HepG2 (cell line): ENCODE measurements at regions not wholly inside any gene's neighbourhood (a gene's known extent, or its start where the extent isn't known, plus 50 kb on each side); places are given as distances from the start of the nearest gene placed in this dataset.

ENCODE experiments used
- ATAC-seq: fragments of 200-7000 bp; cut with Tn5 transposase; 3 replicates; pipeline ENCODE4 v1.9.1; 2020; ENCODE audit warnings: mild to moderate bottlenecking, moderate library complexity
- BruUV-seq: library from RNA; stranded (reverse); fragments of 400-500 nt; replicated peaks from 2 replicates; lab custom pipeline; 2021; lab: Mats Ljungman, UMichigan
- CTCF ChIA-PET: fragments of 300-600 bp; formaldehyde crosslinking; extraction: SDS; loops from one replicate; lab custom pipeline; 2021; ENCODE audit warnings: low total read pairs, inconsistent platforms, low intra/inter-chr PET ratio; lab: Yijun Ruan, JAX
- POLR2A ChIA-PET: fragments of 350-600 bp; sonication (Branson Sonifier 250); formaldehyde crosslinking; loops from one replicate; lab custom pipeline; 2020; ENCODE audit warnings: antibody characterized with exemption, inconsistent platforms; lab: Yijun Ruan, JAX
- DNase-seq: peaks from one replicate; pipeline ENCODE4 v3.0.0-alpha.2; 2015; ENCODE audit warnings: low spot score
- FAIRE-seq: peaks from 3 replicates; lab custom pipeline; 2011; peaks lifted over from hg19 to GRCh38; lab: Jason Lieb, UNC
- H2AFZ ChIP-seq: one replicate; pipeline ENCODE4 v1.6.1; 2011; ENCODE audit warnings: low read length, inconsistent platforms
- H3K27ac ChIP-seq: fragments of 300-600 bp; 3 replicates; pipeline ENCODE4 v1.8.0; 2011; ENCODE audit warnings: mixed run types, mild to moderate bottlenecking, mixed read lengths, low read length, inconsistent platforms; ENCODE audit not compliant: insufficient read depth; ENCODE audit errors: extremely low read length
- H3K27me3 ChIP-seq, 2 experiments: fragments of 200-600 bp in 1 of 2; 2 replicates in 1 of 2; 3 replicates in 1 of 2; pipeline versions ENCODE4 v1.6.0 to v1.8.0; 2011; ENCODE audit warnings: low read length in 2 of 2, mild to moderate bottlenecking in 2 of 2, moderate library complexity in 2 of 2, inconsistent platforms in 1 of 2; ENCODE audit not compliant: insufficient read depth in 2 of 2, control insufficient read depth in 1 of 2
- H3K36me3 ChIP-seq, 2 experiments: fragments of 200-600 bp in 1 of 2; replicated peaks in 1 of 2; 2 replicates in 1 of 2; 3 replicates in 1 of 2; pipeline versions ENCODE4 v1.5.1 to v1.8.0; 2011; ENCODE audit warnings: low read length in 2 of 2, inconsistent platforms in 1 of 2; ENCODE audit not compliant: insufficient read depth in 2 of 2, control insufficient read depth in 1 of 2
- H3K4me1 ChIP-seq: 2 replicates; pipeline ENCODE4 v1.5.1; 2012; ENCODE audit warnings: low read length, inconsistent platforms; ENCODE audit not compliant: insufficient read depth
- H3K4me2 ChIP-seq: 2 replicates; pipeline ENCODE4 v1.6.0; 2011; ENCODE audit warnings: low read depth, low read length, inconsistent platforms
- H3K4me3 ChIP-seq, 3 experiments: fragments of 200-600 bp in 1 of 3; sonication (generic), shearing (Covaris generic) in 1 of 3; replicated peaks in 1 of 3; 2 replicates each; pipeline ENCODE4 v1.5.1; 2011 to 2016; ENCODE audit warnings: low read length in 3 of 3, inconsistent platforms in 2 of 3, low read depth in 2 of 3, mild to moderate bottlenecking in 2 of 3, control low read depth in 1 of 3, mixed read lengths in 1 of 3; ENCODE audit not compliant: insufficient read depth in 1 of 3
- H3K79me2 ChIP-seq: one replicate; pipeline ENCODE4 v1.6.1; 2011; ENCODE audit warnings: low read length, inconsistent platforms; ENCODE audit not compliant: insufficient read depth
- H3K9ac ChIP-seq: 2 replicates; pipeline ENCODE4 v1.6.0; 2011; ENCODE audit warnings: mild to moderate bottlenecking, low read depth, low read length, inconsistent platforms; ENCODE audit not compliant: insufficient read depth
- H3K9me3 ChIP-seq: 2 replicates; pipeline ENCODE4 v1.5.1; 2012; ENCODE audit warnings: mild to moderate bottlenecking, low read length
- H4K20me1 ChIP-seq: 2 replicates; pipeline ENCODE4 v1.6.0; 2011; ENCODE audit warnings: inconsistent platforms, mild to moderate bottlenecking, low read length, moderate library complexity; ENCODE audit not compliant: insufficient read depth
- GLI4 ChIP-seq: sonication (generic); formaldehyde crosslinking; IDR thresholded peaks from 2 replicates; pipeline ENCODE4 v1.5.1; 2020; ENCODE audit warnings: missing genetic modification reagents, mild to moderate bottlenecking, moderate library complexity, borderline replicate concordance
- HOXA9 ChIP-seq: sonication (generic); formaldehyde crosslinking; IDR thresholded peaks from 2 replicates; pipeline ENCODE4 v1.8.1; 2022; ENCODE audit warnings: missing genetic modification reagents, mild to moderate bottlenecking, moderate library complexity, borderline replicate concordance
- MTA3 ChIP-seq: sonication (generic); formaldehyde crosslinking; IDR thresholded peaks from 2 replicates; pipeline ENCODE4 v1.4.0; 2020; ENCODE audit warnings: missing genetic modification reagents
- NR2F1 ChIP-seq, 2 experiments: fragments of 450-650 bp in 1 of 2; formaldehyde crosslinking in 1 of 2; IDR thresholded peaks; 2 replicates each; pipeline versions ENCODE4 v1.5.0 to v1.6.1; 2016 to 2020; ENCODE audit warnings: mild to moderate bottlenecking in 1 of 2, missing compliant biosample characterization in 1 of 2, missing genetic modification reagents in 1 of 2, moderate library complexity in 1 of 2
- TBP ChIP-seq: sonication (generic); formaldehyde crosslinking; IDR thresholded peaks from 2 replicates; pipeline ENCODE4 v1.5.0; 2020; ENCODE audit warnings: missing genetic modification reagents
- TBX3 ChIP-seq: fragments of 450-650 bp; IDR thresholded peaks from 2 replicates; pipeline ENCODE4 v1.6.1; 2017; ENCODE audit warnings: antibody characterized with exemption, mild to moderate bottlenecking, inconsistent platforms, borderline replicate concordance
- ZNF576 ChIP-seq: sonication (generic); formaldehyde crosslinking; IDR thresholded peaks from 2 replicates; pipeline ENCODE4 v1.4.0; 2020; ENCODE audit warnings: mild to moderate bottlenecking, missing genetic modification reagents
- ZXDC ChIP-seq: sonication (generic); formaldehyde crosslinking; IDR thresholded peaks from 2 replicates; pipeline ENCODE4 v1.5.0; 2020; ENCODE audit warnings: mild to moderate bottlenecking, missing genetic modification reagents
- WGBS: methylation state at CpG from one replicate; pipeline ENCODE4 v1.1.6; 2017; ENCODE audit warnings: low lambda C conversion rate; 5-methylcytosine and 5-hydroxymethylcytosine counted together
- in situ Hi-C: cut with HindIII; loops from 2 replicates; pipeline ENCODE4 v1.10.0; 2017; ENCODE audit warnings: low pct_unique_long_range_greater_than_20kb; ENCODE audit not compliant: extremely low pct_ligation_motif_present
- intact Hi-C: fragments of 100-400 bp; cut with micrococcal nuclease; formaldehyde crosslinking; loops from one replicate; pipeline ENCODE4 v1.10.0; 2022; ENCODE audit not compliant: unreplicated experiment
- TF ChIP-seq, protein P1 (sequence below): sonication (generic); formaldehyde crosslinking; IDR thresholded peaks from 2 replicates; pipeline ENCODE4 v1.8.1; 2023; ENCODE audit warnings: mild to moderate bottlenecking, missing genetic modification reagents
- TF ChIP-seq, protein P2 (sequence below): sonication (generic); formaldehyde crosslinking; IDR thresholded peaks from 2 replicates; pipeline ENCODE4 v1.8.1; 2023; ENCODE audit warnings: mild to moderate bottlenecking, missing genetic modification reagents, borderline replicate concordance

DNA sequence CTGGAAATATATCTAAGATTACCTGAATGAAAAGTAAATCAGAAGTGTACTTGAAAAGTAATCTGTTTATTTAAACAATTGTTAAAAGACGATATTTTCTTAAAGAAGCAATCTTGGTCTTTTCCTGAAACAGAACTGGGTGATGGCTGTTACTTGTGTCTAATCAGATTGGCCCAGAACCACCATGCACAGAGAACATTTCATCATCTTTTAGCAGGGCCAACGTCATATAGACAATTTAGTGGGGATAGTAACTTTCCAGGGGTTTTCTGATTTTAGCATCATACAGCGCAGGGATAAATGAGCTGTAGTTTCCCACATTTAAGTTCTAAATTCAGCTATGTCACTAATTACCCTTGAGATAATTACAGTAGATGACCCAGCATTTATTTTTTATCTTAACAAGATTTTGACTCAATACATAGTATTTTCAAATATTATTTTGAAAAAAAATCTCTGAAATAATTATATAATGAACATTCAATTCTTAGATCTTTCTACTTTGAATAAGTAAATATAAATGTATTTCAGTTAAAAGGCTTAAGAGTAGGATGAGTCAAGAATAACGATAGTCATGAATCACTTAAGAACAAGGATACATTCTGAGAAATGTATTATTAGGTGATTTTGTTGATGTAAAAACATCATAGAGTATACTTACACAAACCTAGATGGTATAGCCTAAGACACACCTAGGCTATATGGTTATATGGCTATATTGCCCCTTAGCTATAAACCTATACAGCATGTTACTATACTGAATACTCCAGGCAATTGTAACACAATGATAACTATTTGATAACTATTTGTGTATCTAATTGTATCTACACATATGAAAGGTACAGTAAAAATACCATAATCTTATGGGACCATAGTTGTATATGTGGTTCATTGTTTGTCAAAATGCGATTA lies 103.8 kb upstream of the MME start:
- Histone ChIP-seq H3K27me3 (no peaks in the 10 kb centered on the region), H3K4me1 (no peaks in the 10 kb centered on the region), H3K4me3 (no peak overlapping the region), H4K20me1 (no peaks in the 10 kb centered on the region), H3K9ac (no peak overlapping the region), H2AFZ (no peak overlapping the region), H3K9me3 (0 out of 2 replicates have a peak, but pooled peaks cover 3% of the 10 kb centered on the region), H3K36me3 (no peaks in the 10 kb centered on the region), H3K27ac (no peak overlapping the region), H3K79me2 (no peaks in the 10 kb centered on the region), H3K4me2 (no peak overlapping the region)
- POLR2A ChIA-PET, result no interaction called here
- ATAC-seq (no peak), DNase-seq (no peak), FAIRE-seq (no peak)
- WGBS, result 18% methylated on average over 5 of the region's 5 CpGs
- intact Hi-C loops, result no loop called here
- TF ChIP-seq NR2F1 (CRISPR knock-in tag; IDR thresholded peaks at IDR 0.05) (no peak), ZXDC (CRISPR knock-in tag) (no peak), MTA3 (CRISPR knock-in tag) (no peak), TBX3 (no peak), HOXA9 (CRISPR knock-in tag) (no peak), GLI4 (no peak), ZNF576 (CRISPR knock-in tag) (no peak), TBP (CRISPR knock-in tag) (no peak)
- TF ChIP-seq, protein P1, sequence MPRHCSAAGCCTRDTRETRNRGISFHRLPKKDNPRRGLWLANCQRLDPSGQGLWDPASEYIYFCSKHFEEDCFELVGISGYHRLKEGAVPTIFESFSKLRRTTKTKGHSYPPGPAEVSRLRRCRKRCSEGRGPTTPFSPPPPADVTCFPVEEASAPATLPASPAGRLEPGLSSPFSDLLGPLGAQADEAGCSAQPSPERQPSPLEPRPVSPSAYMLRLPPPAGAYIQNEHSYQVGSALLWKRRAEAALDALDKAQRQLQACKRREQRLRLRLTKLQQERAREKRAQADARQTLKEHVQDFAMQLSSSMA (CRISPR knock-in tag), result no peak
- TF ChIP-seq, protein P2, sequence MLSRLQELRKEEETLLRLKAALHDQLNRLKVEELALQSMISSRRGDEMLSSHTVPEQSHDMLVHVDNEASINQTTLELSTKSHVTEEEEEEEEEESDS (CRISPR knock-in tag), result no peak
- in situ Hi-C loops, result no loop called here
- BruUV-seq, result no TSS peak
- CTCF ChIA-PET, result no interaction called here
